NCI-H69 (cell line): ENCODE measurements at regions not wholly inside any gene's neighbourhood (a gene's known extent, or its start where the extent isn't known, plus 50 kb on each side); places are given as distances from the start of the nearest gene placed in this dataset.

Experiments used
- DNase-seq: peaks from one replicate; lab custom pipeline; 2025; lab: John Stamatoyannopoulos, UW

GRCh38 chr6:92826633-92827032 is 592.7 kb downstream of the EPHA7 start:
- no peak for DNase-seq

- peak; percentile 92 for DNase-seq
These were observed 597.1 kb downstream of the EPHA7 start for GRCh38 chr6:92822222-92822621.

GRCh38 chr6:92820601-92821000 is 598.8 kb downstream of the EPHA7 start:
- DNase-seq, result peak; percentile 19

DNA sequence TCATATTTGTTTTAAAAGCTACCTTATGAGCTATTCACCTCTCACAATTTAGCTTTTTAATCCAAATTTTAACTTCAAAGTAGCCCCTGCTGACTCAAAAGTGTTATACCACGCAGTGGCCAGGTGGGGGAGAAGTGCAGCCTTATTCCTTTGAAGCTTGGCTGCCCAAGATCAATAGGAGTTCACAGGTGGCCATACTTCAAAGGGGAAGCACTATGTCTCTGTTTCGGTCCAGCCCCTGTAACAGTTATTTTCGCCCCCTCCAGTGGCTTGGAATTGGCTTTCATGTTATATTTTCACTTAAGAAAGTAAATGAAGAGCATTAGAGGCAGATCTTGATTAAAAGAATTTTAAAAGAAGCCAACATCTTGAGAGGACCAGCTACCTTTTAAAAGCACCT is 608.4 kb downstream of the EPHA7 start:
- DNase-seq, result peak; percentile 93

- DNase-seq, result peak; percentile 46
These were observed 613.1 kb downstream of the EPHA7 start for GRCh38 chr6:92806254-92806653.

DNA sequence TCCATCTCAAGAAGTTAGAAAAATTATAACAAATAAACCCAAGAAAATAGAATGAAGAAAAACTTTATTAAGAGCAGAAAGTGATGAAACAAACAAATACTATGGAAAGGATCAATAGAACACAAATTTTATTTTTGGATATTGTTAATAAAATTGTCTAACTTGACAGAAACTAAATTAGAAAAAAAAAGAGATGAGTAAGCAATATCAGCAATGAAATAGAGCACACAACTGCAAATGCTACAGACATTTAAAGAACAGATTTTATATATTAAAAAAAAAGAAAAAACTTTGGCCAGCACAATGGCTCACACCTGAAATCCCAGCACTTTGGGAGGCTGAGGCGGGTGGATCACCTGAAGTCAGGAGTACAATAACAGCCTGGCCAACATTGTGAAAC is 628.0 kb downstream of the EPHA7 start:
- DNase-seq, result no peak

- no peak for DNase-seq
These were observed 629.0 kb downstream of the EPHA7 start for GRCh38 chr6:92790381-92790780.

DNA sequence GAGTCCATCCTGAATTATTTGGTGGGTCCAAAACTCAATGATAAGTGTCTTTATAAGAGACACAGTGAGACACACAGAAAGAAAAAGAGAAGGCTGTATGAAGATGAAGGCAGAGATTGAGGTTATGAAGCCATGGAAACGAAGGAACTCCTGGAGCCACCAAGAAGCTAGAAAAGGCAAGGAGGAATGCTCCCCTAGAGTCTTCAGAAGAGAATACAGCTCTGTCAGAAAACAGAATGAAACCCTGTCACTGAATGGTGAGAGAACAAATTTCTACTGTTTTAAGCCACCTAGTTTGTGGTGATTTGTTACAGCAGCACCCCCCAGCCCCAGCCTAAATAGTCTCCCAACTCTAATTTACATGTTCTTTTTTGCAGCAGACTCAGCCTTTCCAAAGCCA is 635.1 kb downstream of the EPHA7 start:
- DNase-seq, result no peak

GRCh38 chr6:92779746-92780145 is 639.6 kb downstream of the EPHA7 start:
- peak; percentile 93 for DNase-seq

- peak; percentile 85 for DNase-seq
These were observed 642.1 kb downstream of the EPHA7 start for GRCh38 chr6:92777146-92777740.

- no peak for DNase-seq
These were observed 648.8 kb downstream of the EPHA7 start for GRCh38 chr6:92770540-92770939.

DNA sequence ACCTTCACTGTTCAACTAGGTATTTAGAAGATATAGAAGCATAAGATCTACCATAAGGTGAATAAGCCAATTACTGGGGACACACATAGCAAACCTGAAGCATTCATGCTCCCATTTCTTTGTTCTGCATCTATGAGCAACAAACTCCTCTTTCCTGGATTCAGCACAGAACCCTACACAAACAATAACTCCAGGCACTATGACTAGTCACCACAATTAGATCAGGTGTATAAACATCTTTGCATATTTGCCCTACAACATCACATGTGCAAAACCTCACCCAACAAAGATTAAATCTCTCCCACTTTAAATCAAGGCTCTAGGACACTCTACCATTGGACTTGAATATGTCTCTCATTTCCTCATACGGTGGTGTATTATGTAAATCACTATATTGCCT is 652.3 kb downstream of the EPHA7 start:
- DNase-seq, result peak; percentile 44

GRCh38 chr6:92763680-92764079 is 655.7 kb downstream of the EPHA7 start:
- DNase-seq, result peak; percentile 29

GRCh38 chr6:92763274-92763584 is 656.1 kb downstream of the EPHA7 start:
- no peak for DNase-seq

GRCh38 chr6:92762443-92763273 is 656.7 kb downstream of the EPHA7 start:
- DNase-seq, result no peak

GRCh38 chr6:92759178-92759577 is 660.2 kb downstream of the EPHA7 start:
- no peak for DNase-seq

GRCh38 chr6:92757925-92758324 is 661.4 kb downstream of the EPHA7 start:
- DNase-seq, result no peak

DNA sequence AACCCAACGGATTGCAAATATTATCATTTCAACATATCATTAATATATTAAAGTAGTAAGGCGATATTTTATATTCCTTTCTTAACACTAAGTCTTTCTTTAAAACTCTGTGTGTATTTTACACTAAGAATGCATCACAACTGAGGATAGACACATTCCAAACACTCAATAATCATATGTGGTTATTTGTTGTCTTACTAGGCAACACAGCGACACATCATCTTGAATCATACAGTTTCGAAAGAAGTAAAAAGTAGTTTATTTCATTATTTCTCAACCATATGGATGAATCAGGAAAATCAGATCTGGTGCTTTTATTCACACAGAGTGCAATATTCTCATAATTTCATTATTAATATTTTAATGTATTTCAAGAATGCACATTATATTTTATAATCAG is 662.4 kb downstream of the EPHA7 start:
- no peak for DNase-seq

DNA sequence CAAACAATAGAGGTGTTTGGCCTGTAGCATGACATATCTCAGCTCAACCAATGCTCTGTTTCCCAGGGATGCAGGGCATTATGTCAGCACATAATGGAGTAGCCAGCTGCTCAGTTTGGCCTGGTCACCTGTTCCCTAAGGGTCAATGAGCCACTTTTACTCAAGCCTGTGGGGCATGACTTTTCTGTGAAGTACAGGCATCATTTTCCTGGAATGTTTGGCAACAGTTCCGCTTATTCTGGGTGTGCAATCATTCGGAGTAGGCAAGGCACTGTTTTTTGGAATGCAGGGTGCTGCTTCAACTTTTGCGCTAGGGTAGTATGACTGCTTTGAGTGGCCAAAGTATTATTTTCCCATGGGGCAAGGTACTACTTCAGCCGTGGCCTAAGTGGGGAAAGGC is 665.4 kb downstream of the EPHA7 start:
- no peak for DNase-seq

DNA sequence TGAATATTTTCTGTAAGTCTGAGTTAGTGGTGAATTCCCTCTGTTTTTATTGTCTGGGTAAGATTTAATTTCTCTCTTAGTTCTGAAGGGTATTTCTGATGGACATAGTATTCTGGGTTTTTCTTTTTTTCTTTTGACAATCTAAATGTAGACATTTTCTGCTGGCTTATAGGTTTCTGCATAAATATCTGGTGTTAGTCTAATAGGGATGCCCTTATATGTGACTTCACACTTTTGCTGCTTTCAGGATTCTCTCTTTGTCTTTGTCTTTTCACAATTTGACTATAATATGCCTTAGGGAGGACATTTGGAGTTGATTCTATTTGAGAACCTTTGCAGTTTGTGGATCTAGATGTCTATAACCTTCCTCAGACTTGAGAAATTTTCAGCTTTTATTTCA is 667.2 kb downstream of the EPHA7 start:
- no peak for DNase-seq

GRCh38 chr6:92748131-92748530 is 671.2 kb downstream of the EPHA7 start:
- no peak for DNase-seq

DNA sequence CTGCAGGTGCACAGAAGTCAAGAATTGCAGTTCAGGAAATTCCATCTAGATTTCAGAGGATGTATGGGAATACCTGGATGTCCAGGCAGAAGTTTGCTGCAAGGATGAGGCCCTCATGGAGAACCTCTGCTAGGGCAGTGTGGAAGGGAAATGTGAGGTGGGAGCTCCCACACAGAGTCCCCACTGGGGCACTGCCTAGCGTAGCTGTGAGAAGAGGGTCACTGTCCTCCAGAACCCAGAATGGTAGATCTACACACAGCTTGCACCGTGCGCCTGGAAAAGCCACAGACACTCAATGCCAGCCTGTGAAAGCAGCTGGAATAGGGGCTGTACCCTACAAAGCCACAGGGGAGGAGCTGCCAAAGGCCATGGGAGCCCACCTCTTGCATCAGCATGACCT is 681.4 kb downstream of the EPHA7 start:
- no peak for DNase-seq

DNA sequence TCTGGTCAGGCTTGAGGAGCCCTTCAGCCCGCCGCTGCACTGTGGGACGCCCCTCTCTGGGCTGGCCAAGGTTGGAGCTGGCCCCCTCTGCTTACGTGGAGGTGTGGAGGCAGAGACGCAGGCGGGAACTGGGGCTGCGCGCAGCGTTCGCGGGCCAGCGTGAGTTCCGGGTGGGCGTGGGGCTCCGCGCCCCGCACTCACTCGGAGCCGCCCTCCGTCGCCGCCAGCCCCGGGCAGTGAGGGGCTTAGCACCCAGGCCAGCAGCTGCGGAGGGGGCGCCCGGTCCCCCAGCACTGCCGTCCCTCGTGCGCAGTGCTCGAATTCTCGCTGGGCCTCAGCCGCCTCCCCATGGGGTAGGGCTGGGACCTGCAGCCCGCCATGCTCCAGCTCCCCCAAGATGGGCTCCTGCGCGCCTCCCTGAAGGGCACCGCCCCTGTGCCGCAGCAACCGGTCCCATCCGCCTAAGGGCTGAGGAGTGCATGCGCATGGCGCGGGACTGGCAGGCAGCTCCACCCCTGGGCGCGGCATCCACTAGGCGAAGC is 695.9 kb downstream of the EPHA7 start:
- peak; percentile 94 for DNase-seq

DNA sequence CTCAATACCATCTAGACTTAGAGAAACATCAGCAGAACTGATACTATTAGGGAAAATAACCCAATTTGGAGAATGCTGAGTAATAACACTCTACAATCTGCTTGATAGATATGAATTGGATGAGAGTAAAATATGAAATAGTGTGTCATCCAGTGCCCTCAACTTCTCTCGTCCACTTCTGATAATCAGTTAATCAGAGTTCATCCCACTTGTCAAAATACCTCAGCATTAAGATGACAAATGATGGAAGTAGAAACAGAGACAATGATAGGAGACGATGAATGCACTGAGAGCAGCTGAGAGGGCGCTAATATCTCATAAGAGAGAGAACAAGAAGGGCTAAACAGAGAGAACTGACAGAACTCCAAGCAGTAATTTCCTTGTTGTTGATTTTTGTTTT is 699.6 kb downstream of the EPHA7 start:
- no peak for DNase-seq
